GM12874 (cell line): ENCODE measurements at regions not wholly inside any gene's neighbourhood (a gene's known extent, or its start where the extent isn't known, plus 50 kb on each side); places are given as distances from the start of the nearest gene placed in this dataset.

ENCODE experiments used
- TF ChIP-seq, protein P1 (sequence below): IDR thresholded peaks from 2 replicates; pipeline ENCODE4 v1.5.1; 2011; ENCODE audit warnings: low read depth, mild to moderate bottlenecking, control low read depth, low read length, moderate library complexity; ENCODE audit not compliant: insufficient read depth

DNA sequence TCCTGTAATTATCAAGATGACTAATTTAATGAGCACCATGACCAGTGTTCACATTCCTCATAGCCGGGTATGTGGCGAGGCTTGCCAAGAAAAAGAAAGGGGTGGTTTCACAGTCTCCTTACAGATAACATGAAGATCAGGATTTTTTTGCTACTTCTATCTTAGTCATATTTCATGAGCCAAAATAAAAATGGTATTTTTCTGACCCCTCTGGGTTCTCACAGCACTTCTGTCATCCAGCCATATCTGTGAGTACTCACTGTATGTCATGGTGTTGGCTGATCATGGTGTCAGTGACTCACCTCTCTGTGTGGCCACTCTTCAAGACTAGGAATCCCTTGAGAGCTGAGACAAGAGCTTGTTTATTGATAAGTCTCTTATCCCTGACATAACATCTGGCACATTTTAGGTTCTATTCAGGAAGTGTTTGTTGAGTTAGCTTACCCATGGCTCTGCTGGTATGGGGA lies 130.5 kb upstream of the LMCD1 start:
- TF ChIP-seq, protein P1, sequence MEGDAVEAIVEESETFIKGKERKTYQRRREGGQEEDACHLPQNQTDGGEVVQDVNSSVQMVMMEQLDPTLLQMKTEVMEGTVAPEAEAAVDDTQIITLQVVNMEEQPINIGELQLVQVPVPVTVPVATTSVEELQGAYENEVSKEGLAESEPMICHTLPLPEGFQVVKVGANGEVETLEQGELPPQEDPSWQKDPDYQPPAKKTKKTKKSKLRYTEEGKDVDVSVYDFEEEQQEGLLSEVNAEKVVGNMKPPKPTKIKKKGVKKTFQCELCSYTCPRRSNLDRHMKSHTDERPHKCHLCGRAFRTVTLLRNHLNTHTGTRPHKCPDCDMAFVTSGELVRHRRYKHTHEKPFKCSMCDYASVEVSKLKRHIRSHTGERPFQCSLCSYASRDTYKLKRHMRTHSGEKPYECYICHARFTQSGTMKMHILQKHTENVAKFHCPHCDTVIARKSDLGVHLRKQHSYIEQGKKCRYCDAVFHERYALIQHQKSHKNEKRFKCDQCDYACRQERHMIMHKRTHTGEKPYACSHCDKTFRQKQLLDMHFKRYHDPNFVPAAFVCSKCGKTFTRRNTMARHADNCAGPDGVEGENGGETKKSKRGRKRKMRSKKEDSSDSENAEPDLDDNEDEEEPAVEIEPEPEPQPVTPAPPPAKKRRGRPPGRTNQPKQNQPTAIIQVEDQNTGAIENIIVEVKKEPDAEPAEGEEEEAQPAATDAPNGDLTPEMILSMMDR, result no peak

DNA sequence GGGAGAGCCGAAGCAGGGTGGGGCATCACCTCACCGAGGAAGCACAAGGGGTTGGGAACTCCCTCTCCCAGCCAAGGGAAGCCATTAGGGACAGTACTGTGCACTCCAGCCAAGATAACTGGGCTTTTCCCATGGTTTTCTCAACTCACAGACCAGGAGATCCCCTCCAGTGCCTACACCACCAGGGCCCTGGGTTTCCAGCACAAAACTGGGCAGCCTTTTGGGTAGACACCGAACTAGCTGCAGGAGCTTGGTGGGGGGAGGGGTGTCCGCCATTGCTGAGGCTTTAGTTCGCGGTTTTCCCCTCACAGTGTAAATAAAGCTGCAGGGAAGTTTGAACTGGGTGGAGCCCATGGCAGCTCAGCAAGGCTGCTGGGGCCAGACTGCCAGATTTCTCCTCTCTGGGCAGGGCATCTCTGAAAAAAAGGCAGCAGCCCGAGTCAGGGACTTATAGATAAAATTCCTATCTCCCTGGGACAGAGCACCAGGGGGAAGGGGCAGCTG lies 129.6 kb upstream of the LMCD1 start:
- TF ChIP-seq, protein P1, result no peak

DNA sequence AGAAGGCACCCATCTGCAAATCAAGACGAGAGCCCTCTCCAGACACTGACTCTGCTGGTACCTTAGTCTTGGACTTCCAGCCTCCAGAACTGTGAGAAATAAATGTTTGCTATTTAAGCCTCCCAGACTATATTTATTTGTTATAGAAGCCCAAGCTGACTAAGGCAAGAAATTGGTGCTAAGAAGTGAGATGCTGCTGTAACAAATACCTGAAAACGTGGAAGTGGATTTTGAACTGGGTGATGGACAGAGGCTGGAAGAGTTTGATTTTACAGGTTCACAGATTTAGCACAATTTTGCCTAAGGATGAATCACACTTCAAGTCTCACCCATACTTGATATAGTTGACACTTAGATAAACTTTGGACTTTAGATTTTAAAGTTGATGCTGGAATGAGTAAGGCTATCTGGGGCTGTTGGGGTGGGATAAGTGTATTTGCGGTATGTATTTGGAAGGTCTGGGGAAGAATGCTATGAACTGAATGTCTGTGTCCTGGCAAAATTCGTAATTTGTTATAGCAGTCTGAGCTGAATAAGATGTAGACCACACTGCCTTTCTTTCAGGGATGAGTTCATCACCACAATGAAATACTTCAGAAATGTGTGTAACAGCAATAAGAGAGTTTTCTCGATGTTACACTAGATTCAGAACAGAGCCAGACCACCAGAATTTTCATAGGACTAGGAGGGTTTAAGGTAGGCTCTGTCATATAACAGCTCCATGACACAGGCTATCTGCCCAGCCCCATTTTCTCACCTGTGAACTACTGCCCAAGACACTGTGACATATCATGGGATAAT lies 120.5 kb upstream of the LMCD1 start:
- TF ChIP-seq, protein P1, result no peak

DNA sequence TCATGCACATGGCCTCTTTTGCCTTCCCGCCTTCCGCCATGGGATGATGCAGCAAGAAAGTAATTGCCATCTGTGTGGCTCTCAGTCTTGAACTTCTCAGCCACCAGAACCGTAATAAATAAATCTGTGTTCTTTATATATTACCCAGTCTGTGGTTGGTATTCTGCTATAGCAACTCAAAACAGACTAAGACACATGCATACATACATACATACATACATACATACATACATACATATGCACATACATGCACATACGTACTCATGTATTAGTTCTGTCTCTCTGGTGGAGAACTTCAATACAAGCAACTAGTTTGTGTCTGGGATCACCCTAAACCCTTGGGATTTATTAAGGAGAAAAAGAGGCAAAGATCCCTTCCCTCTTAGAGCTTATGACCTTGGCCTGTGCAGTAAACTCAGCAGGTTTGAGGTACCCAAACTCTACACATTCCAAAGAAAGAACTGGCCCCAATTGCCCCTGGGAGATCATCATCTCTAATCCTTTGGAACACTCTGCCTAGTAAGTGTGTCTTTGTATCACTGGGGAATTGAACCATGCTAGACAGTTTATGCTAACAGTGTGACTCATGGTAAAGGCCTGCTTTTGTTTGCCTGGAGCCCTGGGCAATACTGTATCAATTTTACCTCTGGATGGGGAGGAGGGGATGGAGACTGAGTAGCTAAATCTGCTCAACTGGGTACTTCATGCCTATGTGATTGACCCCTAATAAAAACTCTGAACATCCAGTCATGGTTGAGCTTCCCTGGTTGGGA lies 115.6 kb upstream of the LMCD1 start:
- TF ChIP-seq, protein P1, result no peak

DNA sequence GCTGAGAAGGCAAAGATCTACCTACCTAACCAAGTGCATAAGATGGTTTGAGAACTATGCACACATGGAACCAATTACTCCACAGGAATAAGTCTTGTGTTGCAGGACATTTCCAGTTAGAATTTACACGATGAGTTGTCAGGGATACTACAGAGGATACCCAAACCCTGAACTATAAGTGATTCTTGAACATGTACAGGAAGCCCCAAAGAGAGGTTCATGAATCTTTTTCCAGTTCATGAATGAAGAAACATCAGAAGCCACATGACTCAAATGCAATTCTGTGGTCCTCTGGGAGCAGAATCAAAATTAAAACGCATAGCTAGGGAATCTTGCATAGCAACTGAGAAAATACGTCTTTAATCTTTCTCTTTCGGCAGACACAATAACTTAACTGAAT lies 114.1 kb upstream of the LMCD1 start:
- TF ChIP-seq, protein P1, result no peak

DNA sequence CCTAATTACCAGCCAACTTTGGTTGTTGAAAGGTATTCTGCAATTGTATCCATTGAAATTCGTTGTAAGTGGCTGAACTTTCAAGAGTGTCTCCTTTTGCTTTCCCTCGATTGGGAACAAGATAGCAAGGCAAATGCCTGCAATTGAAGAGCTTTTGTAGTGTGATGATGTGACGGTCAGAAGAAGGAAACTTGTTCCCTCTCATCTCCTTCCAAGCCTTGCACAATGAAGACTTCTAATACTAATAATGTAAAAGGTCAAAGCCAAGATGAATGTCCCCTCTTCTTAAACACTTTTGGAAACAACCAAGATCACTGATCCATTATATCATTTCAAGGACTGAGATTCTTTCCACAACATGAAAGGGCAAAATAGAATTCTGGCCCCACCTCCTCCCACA lies 101.9 kb upstream of the LMCD1 start:
- TF ChIP-seq, protein P1, result no peak

DNA sequence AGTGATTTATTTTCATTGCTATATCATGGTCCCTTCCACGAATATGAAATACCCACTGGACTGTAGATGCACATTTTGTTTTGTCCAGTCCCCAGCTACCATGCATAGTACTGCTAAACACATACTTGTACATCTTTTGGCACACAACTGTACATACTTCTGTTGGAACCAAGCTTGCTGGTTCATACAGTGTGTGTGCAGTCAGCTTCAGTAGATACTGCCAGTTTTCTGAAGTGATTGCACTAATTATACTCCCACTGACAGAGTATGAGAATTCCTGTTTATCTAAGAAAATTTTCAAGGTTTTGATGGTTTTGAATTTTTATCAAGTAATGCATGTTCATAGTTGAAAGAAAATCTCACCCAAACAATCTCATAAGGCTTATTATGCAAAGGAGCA lies 100.7 kb upstream of the LMCD1 start:
- TF ChIP-seq, protein P1, result no peak
